Activated CD4-positive, alpha-beta T cell treated with anti-CD3 and anti-CD28 coated beads for 36 hours (primary cell): ENCODE measurements at regions not wholly inside any gene's neighbourhood (a gene's known extent, or its start where the extent isn't known, plus 50 kb on each side); places are given as distances from the start of the nearest gene placed in this dataset.

Experiments used
- ATAC-seq: fragments of 200-7000 bp; cut with Tn5 transposase; one replicate; pipeline ENCODE4 v1.10.0; 2021; ENCODE audit warnings: mild to moderate bottlenecking, moderate library complexity
- CTCF ChIA-PET: fragments of 350-600 bp; sonication (Branson Sonifier 250); formaldehyde crosslinking; loops from one replicate; lab custom pipeline; 2021; ENCODE audit warnings: antibody characterized with exemption; lab: Charles Lee
- POLR2A ChIA-PET: fragments of 350-600 bp; sonication (Branson Sonifier 250); formaldehyde crosslinking; loops from one replicate; lab custom pipeline; 2021; ENCODE audit warnings: antibody characterized with exemption, inconsistent platforms; lab: Charles Lee
- DNase-seq: peaks from one replicate; pipeline ENCODE4 v3.0.0-alpha.2; 2020
- H3K27ac Mint-ChIP-seq: one replicate; pipeline ENCODE4 v1.8.0; 2021; ENCODE audit warnings: mixed read lengths
- H3K27me3 Mint-ChIP-seq: one replicate; pipeline ENCODE4 v1.8.0; 2021; ENCODE audit warnings: mixed read lengths
- H3K36me3 Mint-ChIP-seq: one replicate; pipeline ENCODE4 v1.8.0; 2021; ENCODE audit warnings: low read depth, mixed read lengths
- H3K4me1 Mint-ChIP-seq: one replicate; pipeline ENCODE4 v1.8.0; 2021; ENCODE audit warnings: mixed read lengths
- H3K4me3 Mint-ChIP-seq: one replicate; pipeline ENCODE4 v1.8.0; 2021; ENCODE audit warnings: mild to moderate bottlenecking, moderate library complexity, mixed read lengths
- H3K9me3 Mint-ChIP-seq: one replicate; pipeline ENCODE4 v1.8.0; 2021; ENCODE audit warnings: low read depth, mixed read lengths
- intact Hi-C, 2 experiments: fragments of 100-400 bp; cut with DNase I in 1 of 2; cut with micrococcal nuclease in 1 of 2; formaldehyde crosslinking; loops; one replicate each; pipeline versions ENCODE4 v1.14.2 to v1.15.1; 2022 to 2024; cut with DNase I, micrococcal nuclease

- H3K4me3 Mint-ChIP-seq, result no peak overlapping the region
- intact Hi-C loops, result no loop called here
- POLR2A ChIA-PET, result no interaction called here
- H3K27me3 Mint-ChIP-seq, result no peaks in the 10 kb centered on the region
- no peak for ATAC-seq
- H3K27ac Mint-ChIP-seq, result no peak overlapping the region
- H3K9me3 Mint-ChIP-seq, result no peaks in the 10 kb centered on the region
- peaks cover 2% of the 10 kb centered on the region for H3K36me3 Mint-ChIP-seq
- CTCF ChIA-PET, result interaction anchor here (0.7 kb wide), 1 partner anchor 16 kb away, joined by 3 read pairs; no protein-coding TSS in a partner anchor
- H3K4me1 Mint-ChIP-seq, result no peaks in the 10 kb centered on the region
- DNase-seq, result no peak
Measured at GRCh38 chr7:106957766-106958165, 86.7 kb upstream of the PRKAR2B start.

GRCh38 chr7:106959753-106960152 is 84.8 kb upstream of the PRKAR2B start:
- ChIA-PET POLR2A (no interaction called here), CTCF (interaction anchor here (0.6 to 1.5 kb wide), 3 partner anchors 13 to 167 kb away, joined by 3 to 5 read pairs (median 3); no protein-coding TSS in a partner anchor)
- no peak overlapping the region for H3K27ac Mint-ChIP-seq
- DNase-seq (peak; percentile 31), ATAC-seq (no peak)
- H3K27me3 Mint-ChIP-seq, result no peaks in the 10 kb centered on the region
- peaks cover 2% of the 10 kb centered on the region for H3K36me3 Mint-ChIP-seq
- no peaks in the 10 kb centered on the region for H3K4me1 Mint-ChIP-seq
- H3K9me3 Mint-ChIP-seq, result no peaks in the 10 kb centered on the region
- intact Hi-C loops, result no loop called here
- no peak overlapping the region for H3K4me3 Mint-ChIP-seq

GRCh38 chr7:106962751-106963150 is 81.8 kb upstream of the PRKAR2B start:
- ChIA-PET POLR2A (no interaction called here), CTCF (interaction anchor here (1.2 to 2.0 kb wide), 4 partner anchors 11 to 187 kb away, joined by 3 to 4 read pairs (median 4); no protein-coding TSS in a partner anchor)
- intact Hi-C loops, result no loop called here
- ATAC-seq (no peak), DNase-seq (no peak)
- no peaks in the 10 kb centered on the region for H3K36me3 Mint-ChIP-seq
- H3K27ac Mint-ChIP-seq, result no peak overlapping the region
- no peaks in the 10 kb centered on the region for H3K27me3 Mint-ChIP-seq
- no peaks in the 10 kb centered on the region for H3K4me1 Mint-ChIP-seq
- no peaks in the 10 kb centered on the region for H3K9me3 Mint-ChIP-seq
- no peak overlapping the region for H3K4me3 Mint-ChIP-seq

DNA sequence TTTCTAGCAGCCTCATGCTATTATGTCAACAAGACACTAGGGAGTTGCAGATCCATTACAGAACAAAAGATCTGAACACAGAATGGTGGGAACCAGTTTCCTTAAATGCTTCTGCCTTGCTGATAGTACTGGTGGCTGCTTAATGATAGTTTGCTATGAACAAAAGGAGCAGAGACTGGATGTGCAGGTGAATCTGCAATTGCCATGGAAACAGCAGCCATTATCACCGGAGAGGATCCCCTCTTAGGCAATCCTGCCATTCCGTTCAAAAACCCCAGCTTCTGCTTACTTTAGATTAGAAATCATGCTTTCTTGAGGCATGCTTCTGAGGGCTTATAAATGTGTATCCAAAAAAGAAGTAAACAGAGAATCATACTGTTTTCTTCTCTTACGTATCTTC is 80.0 kb upstream of the PRKAR2B start:
- no peaks in the 10 kb centered on the region for H3K9me3 Mint-ChIP-seq
- ChIA-PET POLR2A (no interaction called here), CTCF (interaction anchor here (2.0 kb wide), 1 partner anchor 17 kb away, joined by 4 read pairs; no protein-coding TSS in a partner anchor)
- H3K4me3 Mint-ChIP-seq, result no peak overlapping the region
- intact Hi-C loops, result no loop called here
- no peak overlapping the region for H3K27ac Mint-ChIP-seq
- ATAC-seq, result no peak
- H3K27me3 Mint-ChIP-seq, result no peaks in the 10 kb centered on the region
- no peaks in the 10 kb centered on the region for H3K36me3 Mint-ChIP-seq
- DNase-seq, result no peak
- H3K4me1 Mint-ChIP-seq, result no peaks in the 10 kb centered on the region

DNA sequence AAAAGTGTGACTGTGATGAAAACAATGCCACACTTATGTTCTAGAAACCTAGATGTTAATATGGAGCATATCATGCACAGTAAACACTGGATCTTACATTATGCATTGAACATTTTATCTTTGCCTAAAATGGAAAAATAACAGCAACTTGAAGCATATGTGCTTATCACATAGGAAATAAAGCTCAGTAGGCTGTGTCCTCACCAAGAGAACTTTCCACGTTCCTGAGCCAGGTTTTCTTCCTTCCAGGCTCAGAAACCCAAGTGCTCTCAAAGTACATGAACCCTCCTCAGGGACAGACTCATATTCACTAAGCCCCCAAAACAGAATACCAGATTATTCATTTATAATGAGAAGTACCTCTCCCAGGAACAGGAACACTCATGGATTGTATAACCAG is 79.4 kb upstream of the PRKAR2B start:
- ChIA-PET CTCF (no interaction called here), POLR2A (no interaction called here)
- intact Hi-C loops, result no loop called here
- DNase-seq, result no peak
- Mint-ChIP-seq H3K4me3 (no peak overlapping the region), H3K27me3 (no peaks in the 10 kb centered on the region), H3K9me3 (no peaks in the 10 kb centered on the region), H3K27ac (no peak overlapping the region), H3K4me1 (no peaks in the 10 kb centered on the region), H3K36me3 (no peaks in the 10 kb centered on the region)
- ATAC-seq, result no peak

GRCh38 chr7:106966121-106966520 is 78.4 kb upstream of the PRKAR2B start:
- Mint-ChIP-seq H3K27me3 (no peaks in the 10 kb centered on the region), H3K4me3 (no peak overlapping the region), H3K27ac (no peak overlapping the region), H3K36me3 (no peaks in the 10 kb centered on the region), H3K9me3 (no peaks in the 10 kb centered on the region), H3K4me1 (no peaks in the 10 kb centered on the region)
- intact Hi-C loops, result no loop called here
- ATAC-seq, result no peak
- CTCF ChIA-PET, result interaction anchor here (0.8 kb wide), 1 partner anchor 13 kb away, joined by 4 read pairs; no protein-coding TSS in a partner anchor
- POLR2A ChIA-PET, result no interaction called here
- DNase-seq, result no peak

DNA sequence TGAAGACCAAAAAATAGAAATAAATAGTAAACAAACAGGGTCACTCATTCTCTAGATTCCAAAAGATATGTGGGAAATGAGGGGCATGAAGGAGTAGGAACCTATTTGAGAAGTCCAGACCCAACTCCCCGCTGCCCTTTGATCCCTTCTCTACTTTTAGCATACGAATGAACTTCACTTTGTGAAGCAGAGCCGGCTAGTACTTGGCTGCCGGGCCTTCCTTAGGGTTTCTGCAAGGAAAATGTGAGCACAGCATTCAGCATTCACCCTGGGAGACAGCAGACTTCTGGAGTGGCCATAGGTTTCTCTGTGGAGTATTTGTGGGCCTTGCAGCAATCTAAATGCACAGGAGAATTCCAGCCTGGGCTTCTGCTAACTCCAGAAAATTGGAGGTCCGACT is 76.3 kb upstream of the PRKAR2B start:
- Mint-ChIP-seq H3K4me3 (no peak overlapping the region), H3K27me3 (no peaks in the 10 kb centered on the region), H3K27ac (no peak overlapping the region), H3K4me1 (no peaks in the 10 kb centered on the region), H3K36me3 (no peaks in the 10 kb centered on the region), H3K9me3 (no peaks in the 10 kb centered on the region)
- POLR2A ChIA-PET, result no interaction called here
- DNase-seq (no peak), ATAC-seq (no peak)
- CTCF ChIA-PET, result interaction anchor here (0.8 kb wide), 1 partner anchor 14 kb away, joined by 3 read pairs; no protein-coding TSS in a partner anchor
- intact Hi-C loops, result no loop called here

GRCh38 chr7:106978425-106979420 is 65.8 kb upstream of the PRKAR2B start:
- intact Hi-C loops, result no loop called here
- no peak overlapping the region for H3K4me3 Mint-ChIP-seq
- no peaks in the 10 kb centered on the region for H3K36me3 Mint-ChIP-seq
- DNase-seq (no peak), ATAC-seq (no peak)
- H3K27me3 Mint-ChIP-seq, result no peaks in the 10 kb centered on the region
- POLR2A ChIA-PET, result no interaction called here
- no peak overlapping the region for H3K27ac Mint-ChIP-seq
- CTCF ChIA-PET, result interaction anchor here (0.6 to 1.1 kb wide), 3 partner anchors 13 to 769 kb away, joined by 3 to 4 read pairs (median 3); no protein-coding TSS in a partner anchor
- H3K4me1 Mint-ChIP-seq, result no peaks in the 10 kb centered on the region
- no peaks in the 10 kb centered on the region for H3K9me3 Mint-ChIP-seq

- no peak for ATAC-seq
- CTCF ChIA-PET, result interaction anchor here (0.6 to 1.1 kb wide), 3 partner anchors 14 to 768 kb away, joined by 3 to 4 read pairs (median 3); no protein-coding TSS in a partner anchor
Measured at GRCh38 chr7:106979551-106980357, 64.8 kb upstream of the PRKAR2B start.

GRCh38 chr7:106980358-106980685 is 64.2 kb upstream of the PRKAR2B start:
- ChIA-PET CTCF (no interaction called here), POLR2A (no interaction called here)
- intact Hi-C loops, result no loop called here
- H3K4me1 Mint-ChIP-seq, result no peaks in the 10 kb centered on the region
- DNase-seq (no peak), ATAC-seq (no peak)
- H3K9me3 Mint-ChIP-seq, result no peaks in the 10 kb centered on the region
- no peaks in the 10 kb centered on the region for H3K36me3 Mint-ChIP-seq
- no peaks in the 10 kb centered on the region for H3K27me3 Mint-ChIP-seq
- H3K27ac Mint-ChIP-seq, result no peak overlapping the region
- H3K4me3 Mint-ChIP-seq, result no peak overlapping the region

More at GRCh38 chr7:106979551-106980357, 64.8 kb upstream of the PRKAR2B start:
- H3K27me3 Mint-ChIP-seq, result no peaks in the 10 kb centered on the region
- intact Hi-C loops, result no loop called here
- DNase-seq, result no peak
- POLR2A ChIA-PET, result no interaction called here
- no peaks in the 10 kb centered on the region for H3K36me3 Mint-ChIP-seq
- no peak overlapping the region for H3K4me3 Mint-ChIP-seq
- no peak overlapping the region for H3K27ac Mint-ChIP-seq
- H3K4me1 Mint-ChIP-seq, result no peaks in the 10 kb centered on the region
- no peaks in the 10 kb centered on the region for H3K9me3 Mint-ChIP-seq

GRCh38 chr7:106982415-106982814 is 62.1 kb upstream of the PRKAR2B start:
- Mint-ChIP-seq H3K4me3 (no peak overlapping the region), H3K27me3 (no peaks in the 10 kb centered on the region), H3K4me1 (no peaks in the 10 kb centered on the region), H3K27ac (no peak overlapping the region), H3K36me3 (no peaks in the 10 kb centered on the region), H3K9me3 (no peaks in the 10 kb centered on the region)
- no peak for DNase-seq
- intact Hi-C loops, result no loop called here
- ATAC-seq, result no peak
- ChIA-PET POLR2A (no interaction called here), CTCF (interaction anchor here (0.7 to 1.1 kb wide), 2 partner anchors 168 to 190 kb away, joined by 3 to 5 read pairs; no protein-coding TSS in a partner anchor)
